NCI-H1930 (cell line): ENCODE measurements at regions not wholly inside any gene's neighbourhood (a gene's known extent, or its start where the extent isn't known, plus 50 kb on each side); places are given as distances from the start of the nearest gene placed in this dataset.

ENCODE experiments used
- DNase-seq, 2 experiments: peaks; one replicate each; lab custom pipeline; 2025; lab: John Stamatoyannopoulos, UW

DNA sequence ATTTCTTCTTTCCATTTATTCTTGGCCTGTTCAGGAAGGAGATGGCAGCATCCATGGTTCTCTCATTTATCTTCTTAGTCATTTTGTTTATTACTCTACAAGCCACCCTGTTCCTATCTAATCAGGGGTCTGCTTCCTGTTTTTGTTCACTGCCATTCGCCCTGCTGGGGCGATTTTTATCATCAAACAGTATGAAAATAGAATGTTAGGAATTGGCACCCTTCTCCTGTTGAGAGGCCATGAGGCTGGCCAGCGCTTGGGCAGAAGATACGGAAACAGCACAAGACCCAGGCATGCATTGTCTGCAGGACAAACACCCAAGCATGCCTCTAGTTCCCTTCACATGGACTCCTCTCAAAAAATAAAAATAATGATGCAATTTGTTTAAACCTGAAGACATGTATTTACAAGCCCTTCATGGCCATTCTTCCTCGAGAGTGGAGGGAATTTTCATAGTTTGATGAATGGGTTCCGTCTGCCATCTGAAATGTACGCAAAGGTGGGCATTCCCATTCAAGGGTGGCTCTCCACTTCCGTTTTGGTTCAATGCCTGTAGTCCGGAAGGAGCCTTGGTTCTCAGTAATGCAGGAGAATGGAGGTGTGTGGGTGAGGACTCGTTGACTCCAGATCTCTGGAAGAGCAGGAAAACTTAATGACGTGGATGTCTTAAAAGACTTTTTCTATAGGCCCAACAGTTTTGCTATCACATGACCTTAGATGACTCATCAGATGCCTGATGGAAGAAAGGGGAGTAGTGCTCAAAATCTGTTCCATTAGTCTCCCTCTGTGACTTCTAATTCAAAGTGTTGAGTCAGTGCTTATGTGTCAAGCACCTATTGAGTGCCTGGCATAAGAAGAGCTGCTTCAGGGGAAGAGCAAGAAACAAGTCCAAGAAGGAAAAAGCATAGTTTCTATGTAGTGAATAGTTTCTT, 252.4 kb upstream of the TBX3 start:
- no peak for DNase-seq

DNA sequence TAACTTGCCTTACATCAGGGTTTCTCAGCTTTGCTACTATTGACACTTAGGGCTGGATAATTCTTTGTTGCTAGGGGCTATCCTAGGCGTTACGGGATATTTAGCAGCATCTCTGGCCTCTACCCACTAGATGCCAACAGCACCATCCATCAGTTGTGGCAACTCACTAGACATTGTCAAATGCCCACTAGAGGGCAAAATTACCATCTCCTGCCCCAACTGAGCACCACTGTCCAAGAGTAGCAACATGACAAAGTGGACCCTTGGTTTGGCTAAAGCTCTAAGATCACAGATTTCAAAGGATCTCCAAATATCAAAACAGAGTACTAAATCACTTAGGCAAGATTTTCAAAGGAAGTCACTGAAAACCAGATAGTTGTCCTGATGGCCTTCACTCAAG, 251.7 kb upstream of the TBX3 start:
- DNase-seq: no peak

DNA sequence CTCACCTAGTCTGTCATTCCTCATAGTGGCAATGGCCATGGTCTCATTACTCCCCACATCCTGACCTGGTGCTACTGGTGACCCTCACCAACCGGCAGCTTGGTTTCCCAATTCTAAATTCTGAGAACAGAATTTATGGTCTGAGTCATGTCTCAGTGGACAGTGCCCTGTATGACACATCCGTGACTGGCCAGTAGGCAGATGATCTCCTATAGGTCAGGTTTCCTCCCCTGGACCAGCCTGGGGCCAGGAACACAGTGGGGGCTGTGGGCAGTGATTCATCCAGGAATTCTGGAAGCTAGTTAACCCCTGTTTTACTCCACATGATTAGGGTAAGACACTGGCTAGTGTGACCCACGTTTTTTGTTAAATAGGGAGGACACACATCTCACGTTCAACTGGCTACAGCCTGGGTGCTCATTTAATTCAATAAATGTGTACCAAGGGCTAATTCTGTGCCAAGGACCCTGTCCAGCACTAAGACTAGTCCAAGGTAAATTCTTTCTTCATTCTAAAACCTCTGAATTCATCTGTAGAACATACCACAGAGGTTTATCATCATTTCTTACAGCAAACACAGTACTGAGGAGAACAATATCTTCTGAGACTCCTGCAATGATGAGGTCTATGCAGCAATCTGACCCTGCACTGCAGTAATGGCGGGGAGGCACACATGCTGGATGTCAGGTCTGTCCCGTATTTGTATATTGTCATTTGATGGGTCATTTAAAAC, 249.6 kb upstream of the TBX3 start:
- DNase-seq: no peak

DNA sequence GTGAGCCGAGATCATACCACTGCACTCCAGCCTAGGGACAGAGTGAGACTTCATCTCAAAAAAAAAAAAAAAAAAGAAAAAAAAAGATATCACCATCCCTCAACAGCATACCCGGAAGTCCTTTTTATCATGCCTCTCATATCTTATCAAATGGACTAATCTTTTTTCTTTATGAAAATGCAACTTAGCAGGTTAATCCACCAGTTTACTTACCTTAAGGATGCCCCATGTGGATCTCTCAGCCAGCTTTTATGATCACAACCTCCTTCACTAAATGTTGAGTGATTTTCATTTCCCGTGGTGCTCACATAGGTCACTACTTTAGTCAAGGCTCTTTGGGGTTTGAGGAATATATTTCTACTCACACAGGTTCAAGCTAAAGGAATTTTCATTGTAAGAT, 248.8 kb upstream of the TBX3 start:
- no peak for DNase-seq

DNA sequence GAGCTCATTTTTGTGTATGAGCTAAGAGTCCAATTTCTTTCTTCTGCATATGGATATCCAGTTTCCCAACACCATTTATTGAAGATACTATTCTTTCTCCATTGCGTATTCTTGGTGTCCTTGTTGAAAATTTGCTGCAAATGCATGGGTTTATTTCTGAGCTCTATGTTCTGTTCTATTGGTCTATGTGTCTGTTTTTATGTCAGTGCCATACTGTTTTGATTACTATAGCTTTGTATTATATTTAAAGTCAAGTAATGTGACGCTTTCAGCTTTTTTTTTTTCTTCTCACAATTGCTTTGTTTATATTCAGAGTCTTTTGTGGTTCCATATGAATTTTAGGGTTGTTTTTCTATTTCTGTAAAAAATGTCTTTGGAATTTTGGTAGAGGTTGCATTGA, 247.1 kb upstream of the TBX3 start:
- no peak for DNase-seq

DNA sequence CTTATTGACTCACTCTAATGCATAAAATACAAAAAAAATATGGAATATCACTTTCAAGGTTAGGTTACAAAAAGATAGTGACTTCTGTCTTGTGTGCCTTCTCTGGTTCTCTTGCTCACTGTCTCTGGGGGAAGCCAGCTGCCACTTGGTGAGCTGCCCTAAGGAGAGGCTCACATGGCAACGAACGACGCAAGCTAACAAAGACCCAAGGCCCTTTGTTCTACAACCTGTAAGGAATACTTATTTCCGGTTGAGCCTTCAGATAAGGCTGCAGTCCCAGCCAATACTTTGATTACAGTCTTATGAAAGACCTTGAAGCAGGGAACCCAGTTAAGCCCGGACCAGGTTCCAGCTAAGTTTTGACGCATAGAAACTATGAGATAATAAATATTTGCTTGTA, 242.4 kb upstream of the TBX3 start:
- no peak for DNase-seq

DNA sequence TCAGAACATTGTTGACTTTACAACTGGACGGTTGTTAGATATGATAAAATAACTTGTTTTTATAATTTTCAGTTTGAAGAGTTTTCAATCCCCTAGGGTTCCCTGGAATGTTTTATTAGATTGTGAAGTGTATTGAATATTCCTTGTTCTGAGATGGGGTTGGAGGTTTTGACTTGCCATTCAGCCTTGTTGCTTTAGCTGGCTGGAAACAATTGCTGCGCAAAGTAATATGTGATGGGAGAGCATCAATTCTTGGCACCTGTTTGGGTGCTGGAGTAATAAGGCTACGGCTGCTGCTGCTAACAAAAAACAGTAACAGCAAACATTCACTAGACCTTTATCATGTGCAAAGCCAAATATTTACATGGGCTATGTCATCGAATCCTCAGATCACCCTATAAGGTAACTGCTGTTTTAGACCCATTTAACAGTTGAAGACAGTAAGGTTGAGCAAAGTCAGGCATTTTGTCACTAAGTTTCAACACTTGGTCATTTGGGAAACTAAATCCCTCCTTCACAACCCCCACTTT, 241.0 kb upstream of the TBX3 start:
- DNase-seq: no peak

DNA sequence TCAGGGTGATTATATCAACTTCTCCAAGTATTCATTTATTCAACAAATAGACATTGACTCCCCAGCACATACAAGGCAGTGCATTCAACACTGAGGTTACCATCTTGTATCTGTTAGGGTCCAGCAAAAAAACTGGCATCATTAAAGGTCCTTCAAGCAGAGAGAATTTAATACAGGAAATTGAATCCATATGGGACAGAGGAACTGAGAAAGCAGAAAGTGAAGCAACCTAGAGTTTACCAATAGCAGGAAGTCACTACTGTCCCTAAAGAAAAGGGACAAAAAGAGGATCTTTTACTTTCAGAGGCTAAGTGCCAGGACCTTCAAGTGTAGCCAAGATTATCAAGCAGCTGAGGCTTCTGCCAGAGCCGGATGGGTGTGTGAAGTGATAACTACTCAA, 237.8 kb upstream of the TBX3 start:
- no peak for DNase-seq

DNA sequence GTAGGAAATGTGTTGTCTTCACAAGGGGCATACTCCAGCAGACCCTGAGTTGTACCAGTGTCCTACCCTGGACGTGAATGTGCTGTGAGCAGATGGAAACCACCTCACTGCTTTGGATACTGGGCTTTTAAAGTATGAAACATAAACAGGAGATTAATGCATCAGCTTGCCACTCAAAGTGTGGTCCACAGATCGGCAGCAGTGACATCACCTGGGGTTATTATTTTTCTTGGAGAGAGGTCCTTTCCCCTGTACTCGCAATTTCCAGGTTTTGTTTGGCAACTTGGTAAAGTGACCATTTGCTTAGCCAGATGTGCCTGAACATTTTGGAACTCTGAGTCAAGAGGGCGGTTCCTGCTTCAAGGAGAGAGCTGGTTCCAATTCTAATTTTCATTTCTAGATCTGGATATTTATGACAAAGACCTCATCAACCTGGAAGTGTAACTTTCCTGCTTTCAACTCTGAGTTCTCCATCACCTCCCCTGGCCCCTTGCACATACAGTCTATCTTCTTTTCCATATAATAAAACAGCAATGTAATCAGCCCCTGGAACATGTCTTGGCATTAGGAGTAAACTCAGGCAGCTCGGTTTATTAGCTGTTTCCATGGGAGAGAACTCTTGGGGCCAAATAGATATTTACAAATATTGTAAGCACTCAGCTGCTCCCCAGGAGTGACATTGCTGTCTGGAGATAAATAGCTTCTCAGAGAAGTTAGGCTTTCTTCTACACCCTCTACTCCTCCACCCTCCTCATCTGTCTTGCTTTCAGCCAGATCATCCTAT, 237.0 kb upstream of the TBX3 start:
- DNase-seq: no peak

DNA sequence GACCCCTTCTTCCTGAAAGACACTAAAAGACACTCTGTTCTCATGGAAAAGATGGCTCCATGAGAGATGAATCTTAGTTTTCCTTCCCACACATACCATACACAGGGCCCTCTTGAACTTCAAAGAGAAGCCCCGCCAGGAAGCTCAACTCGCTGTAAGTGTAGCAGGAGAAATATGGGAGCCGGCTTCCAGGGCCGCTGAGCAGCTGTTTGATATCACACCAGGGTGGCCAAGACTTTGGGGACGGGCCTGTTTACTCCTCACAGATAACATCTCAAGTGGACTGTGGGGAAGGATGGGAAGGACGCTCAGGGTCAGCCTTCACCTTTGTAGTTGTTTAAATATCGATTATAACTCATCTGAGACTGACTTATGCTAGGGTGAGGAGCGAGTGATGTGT, 235.5 kb upstream of the TBX3 start:
- DNase-seq: no peak

DNA sequence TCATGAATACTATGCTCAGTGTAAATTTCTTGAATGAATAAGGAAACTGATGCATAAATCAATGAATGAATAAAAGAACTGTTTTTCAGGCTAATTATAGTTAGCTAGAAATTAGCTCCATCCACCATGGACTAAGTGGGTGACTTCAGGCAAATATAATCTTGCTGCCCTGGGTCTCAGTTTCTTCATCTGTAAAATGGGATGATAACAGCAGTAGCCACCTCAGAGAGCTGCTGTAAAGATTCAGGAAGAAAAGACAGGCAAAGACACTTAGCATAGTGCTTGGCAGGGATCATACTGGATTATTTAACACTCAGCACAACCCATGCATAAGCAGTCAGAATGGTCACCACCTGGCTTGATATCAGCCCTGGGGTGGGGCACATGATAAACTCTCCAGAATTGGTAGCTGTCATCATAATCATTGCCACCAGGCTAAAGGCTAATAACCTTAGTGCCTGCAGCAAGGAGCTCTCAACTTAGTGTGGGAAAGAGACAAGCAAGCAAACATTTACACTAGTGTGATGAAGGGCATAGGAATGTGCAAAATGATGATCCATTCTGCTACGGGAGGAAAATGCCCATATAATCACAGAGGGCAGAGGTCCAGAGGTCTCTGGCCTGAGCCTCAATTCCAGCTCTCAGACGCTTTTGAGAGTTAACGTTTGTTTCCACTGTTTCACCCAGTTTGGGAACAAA, 234.7 kb upstream of the TBX3 start:
- no peak for DNase-seq

DNA sequence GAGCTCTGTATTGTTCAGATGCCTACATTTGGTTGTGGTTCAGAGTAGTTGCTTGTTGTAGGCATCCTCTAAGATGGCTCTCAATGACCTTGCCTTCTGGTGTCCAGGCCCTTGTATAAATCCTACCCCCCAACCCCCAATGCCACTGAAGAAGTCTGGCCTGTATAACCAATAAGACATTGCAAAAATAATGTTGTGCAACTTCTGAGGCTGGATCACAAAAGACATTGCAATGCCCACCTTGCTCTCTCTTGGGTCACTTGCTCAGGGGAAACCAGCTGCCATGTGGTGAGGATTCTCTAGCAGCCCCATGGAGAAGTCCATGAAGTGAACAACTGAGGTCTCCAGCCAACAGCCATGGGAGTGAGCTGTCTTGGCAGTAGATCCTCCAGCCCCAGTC, 234.0 kb upstream of the TBX3 start:
- DNase-seq: no peak

DNA sequence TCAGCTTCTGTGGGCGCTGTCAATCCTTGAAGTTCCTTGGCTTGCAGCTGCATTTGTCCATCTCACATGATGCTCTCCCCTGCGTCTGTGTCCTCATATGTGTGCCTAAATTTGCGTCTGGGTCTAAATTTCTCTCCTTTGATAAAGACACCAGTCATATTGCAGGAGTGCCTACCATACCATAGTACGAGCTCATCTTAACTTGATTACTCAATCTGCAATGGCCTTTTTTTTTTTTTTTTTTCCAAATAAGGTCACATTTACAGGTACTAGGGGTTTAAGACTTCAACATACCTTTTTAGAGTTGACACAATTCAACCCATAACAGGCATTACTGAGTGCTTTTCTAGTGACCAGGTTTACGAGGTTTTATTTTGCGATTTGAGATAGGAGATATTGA, 233.3 kb upstream of the TBX3 start:
- DNase-seq: no peak

DNA sequence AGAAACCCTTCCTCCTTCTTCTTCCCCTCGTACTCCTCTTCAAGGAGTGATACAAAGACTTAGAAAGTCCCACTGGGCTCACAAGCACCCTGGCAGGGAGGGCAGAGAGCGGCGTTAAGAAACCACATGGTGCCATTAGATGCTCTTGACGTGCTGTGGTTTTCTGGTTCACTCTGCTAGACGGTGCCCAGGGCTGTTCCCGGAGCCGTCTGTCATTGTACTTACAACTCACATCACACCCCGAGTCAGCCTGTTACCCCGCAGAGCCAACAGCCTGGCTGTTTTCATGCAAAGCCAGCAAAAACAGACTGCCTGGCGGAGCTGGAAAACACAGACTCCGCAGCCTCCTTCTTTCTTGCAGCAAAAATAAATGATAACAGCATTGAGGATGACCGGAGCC, 232.6 kb upstream of the TBX3 start:
- DNase-seq: no peak

DNA sequence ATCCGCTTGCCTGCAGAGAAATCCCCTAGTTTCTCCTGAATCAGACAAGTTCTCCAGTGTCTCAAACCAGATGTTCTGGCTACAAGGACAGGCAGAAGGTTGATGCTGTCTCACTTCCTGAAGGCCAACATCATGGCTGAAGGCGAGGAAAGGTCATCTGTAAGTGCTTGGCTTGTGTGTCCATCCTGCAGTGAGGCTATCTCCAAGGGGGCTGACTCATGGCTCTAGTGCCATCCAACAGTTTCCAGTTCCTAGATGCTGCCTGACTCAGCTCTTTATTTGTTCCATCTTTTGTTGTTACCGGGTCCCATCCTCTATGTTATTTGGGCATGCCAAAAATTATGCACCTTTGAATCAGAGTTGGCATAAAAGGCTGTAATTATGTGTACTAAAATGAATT, 232.1 kb upstream of the TBX3 start:
- DNase-seq: no peak

DNA sequence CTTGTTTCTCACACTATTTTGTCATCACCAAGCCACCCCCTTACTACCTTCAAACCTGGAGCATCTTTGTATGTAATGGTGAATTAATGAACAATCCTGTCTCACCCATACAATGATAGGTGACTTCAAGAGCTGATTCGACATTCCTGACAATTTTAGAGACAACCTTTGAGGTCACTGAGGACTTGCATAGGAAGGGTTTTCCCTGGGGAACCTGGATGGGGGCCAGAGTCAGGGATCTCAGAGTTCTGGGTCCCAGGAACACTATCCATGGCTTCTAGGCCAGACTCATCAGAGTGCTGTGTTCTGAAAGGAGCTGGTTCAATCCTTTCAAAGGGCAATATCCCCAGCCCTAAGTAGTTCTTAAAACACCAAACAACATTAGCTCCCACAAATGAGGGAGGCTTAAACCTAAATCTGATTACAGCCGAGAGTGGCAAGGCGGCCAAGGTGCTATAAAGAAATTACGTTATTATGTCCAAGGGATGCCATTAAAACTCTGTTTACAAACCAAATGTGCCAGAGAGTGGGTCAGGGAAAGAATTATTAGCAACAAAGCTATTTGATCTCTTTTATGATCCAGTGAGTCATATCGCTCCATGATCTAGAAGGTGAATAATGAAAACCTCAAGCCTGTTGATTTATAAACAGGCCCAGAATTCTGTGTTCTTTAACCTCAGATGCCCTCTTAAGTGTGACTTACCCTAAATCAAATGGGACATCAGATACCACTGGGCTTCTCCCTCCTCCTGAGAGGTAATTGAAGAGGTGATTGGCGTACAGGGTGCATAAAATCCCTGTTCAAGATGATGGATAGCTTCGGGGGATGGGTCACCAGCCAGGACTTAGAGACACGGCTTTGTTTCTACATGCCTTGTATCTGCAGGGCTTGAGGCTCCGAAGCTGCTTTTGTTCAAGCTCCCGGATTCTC, 230.2 kb upstream of the TBX3 start:
- no peak for DNase-seq

DNA sequence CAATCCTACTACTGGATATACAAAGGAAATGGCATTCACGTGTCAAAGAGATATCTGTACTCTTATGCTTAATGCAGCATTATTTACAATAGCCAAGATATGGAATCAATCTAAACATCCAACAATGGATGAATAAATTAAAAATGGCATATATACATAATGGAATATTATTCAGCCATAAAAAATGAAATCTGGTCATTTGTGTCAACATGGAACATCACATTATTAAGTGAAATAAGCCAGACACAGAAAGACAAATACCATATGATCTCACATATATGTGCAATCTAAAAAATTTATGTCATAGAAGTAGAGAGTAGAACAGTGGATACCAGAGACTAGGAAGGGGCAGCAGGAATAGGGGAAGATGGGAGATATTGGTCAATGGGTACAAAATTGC, 228.8 kb upstream of the TBX3 start:
- no peak for DNase-seq

DNA sequence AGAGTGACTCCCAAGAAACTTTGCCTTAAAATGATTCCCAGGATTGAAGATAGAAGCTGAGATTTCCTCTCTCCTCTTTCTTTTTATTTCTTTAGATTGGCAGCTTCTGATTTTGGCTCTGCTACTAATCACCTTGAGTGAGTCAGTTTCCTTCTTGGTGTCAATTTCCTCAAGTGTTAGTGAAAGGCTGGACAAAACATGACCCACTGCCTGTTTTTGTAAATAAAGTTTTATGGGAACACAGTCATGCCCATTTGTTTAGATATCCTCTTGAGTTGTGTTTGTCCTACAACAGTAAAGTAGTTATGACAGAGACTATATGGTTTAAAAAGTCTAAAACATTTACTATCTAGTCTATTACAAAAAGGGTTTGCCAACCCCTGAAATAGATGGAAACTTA, 227.2 kb upstream of the TBX3 start:
- DNase-seq: no peak

DNA sequence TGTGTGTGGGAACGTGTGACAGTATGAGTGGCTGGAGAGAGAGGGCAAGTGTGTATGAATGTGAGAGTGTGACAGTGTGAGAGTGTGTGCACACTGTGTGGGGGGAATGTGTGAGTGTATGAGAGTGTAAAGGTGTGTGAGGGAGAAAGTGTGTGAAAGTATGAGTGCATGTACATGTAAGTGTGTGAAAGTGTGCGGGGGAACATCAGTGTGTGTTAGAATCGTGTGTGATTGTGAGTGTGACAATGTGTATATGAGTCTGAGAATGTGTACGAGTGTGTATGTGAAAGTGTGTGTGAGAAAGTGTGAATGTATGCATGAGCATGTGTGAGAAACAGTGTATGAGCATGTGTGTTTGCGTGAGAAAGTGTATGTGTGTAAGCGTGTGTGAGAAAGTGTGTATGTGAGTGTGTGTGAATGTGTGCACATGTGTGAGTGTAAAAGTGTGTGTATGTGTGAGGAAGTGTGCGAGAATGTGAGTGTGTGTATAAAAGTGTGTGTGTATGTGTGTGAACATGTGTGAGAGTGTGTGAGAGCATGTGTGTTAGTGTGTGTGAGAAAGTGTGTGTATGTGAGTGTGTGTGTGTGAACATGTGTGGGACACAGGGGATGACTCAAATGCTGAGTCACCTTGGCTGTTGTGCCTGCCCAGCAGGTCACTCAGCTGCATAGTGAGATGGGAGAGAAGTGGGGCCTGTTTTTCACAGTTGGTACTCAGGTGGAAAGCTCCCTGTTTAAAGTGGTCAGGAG, 220.5 kb upstream of the TBX3 start:
- no peak for DNase-seq

DNA sequence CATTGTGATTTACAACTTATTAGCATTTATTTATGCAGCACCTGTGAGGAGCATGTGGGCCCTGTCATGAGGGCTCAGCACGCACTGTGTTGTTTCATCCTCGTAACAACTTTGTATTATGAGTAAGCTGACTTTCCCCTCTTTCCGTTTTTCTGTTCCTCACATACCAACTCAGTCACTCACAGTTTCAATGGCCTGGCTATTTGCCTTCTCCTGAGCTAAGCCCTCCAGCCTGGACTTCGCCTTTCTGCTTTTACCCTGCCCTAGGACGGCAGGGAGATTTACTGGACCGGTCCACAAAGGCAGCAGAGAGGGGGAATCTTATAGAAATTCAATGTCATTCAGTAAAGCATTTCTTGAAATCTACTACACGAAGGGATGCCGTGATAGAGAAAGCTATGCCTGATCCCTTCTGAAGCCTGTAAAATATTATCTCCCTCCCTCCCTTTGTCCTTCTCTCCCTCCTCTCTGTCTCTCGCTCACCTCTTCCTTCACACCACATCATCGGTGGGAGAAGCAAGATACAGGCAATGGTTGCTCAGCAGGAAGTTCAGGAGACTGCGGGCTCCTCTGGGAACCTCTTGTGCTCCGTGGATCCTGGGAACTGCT, 219.2 kb upstream of the TBX3 start:
- DNase-seq: no peak
